HepG2 (cell line): ENCODE measurements at regions not wholly inside any gene's neighbourhood (a gene's known extent, or its start where the extent isn't known, plus 50 kb on each side); places are given as distances from the start of the nearest gene placed in this dataset.

Experiments
- ATAC-seq: fragments of 200-7000 bp; cut with Tn5 transposase; 3 replicates; pipeline ENCODE4 v1.9.1; 2020; ENCODE audit warnings: mild to moderate bottlenecking, moderate library complexity
- BruUV-seq: library from RNA; stranded (reverse); fragments of 400-500 nt; replicated peaks from 2 replicates; lab custom pipeline; 2021; lab: Mats Ljungman, UMichigan
- CTCF ChIA-PET: fragments of 300-600 bp; formaldehyde crosslinking; extraction: SDS; loops from one replicate; lab custom pipeline; 2021; ENCODE audit warnings: low total read pairs, inconsistent platforms, low intra/inter-chr PET ratio; lab: Yijun Ruan, JAX
- POLR2A ChIA-PET: fragments of 350-600 bp; sonication (Branson Sonifier 250); formaldehyde crosslinking; loops from one replicate; lab custom pipeline; 2020; ENCODE audit warnings: antibody characterized with exemption, inconsistent platforms; lab: Yijun Ruan, JAX
- DNase-seq: peaks from one replicate; pipeline ENCODE4 v3.0.0-alpha.2; 2015; ENCODE audit warnings: low spot score
- FAIRE-seq: peaks from 3 replicates; lab custom pipeline; 2011; peaks lifted over from hg19 to GRCh38; lab: Jason Lieb, UNC
- H2AFZ ChIP-seq: one replicate; pipeline ENCODE4 v1.6.1; 2011; ENCODE audit warnings: low read length, inconsistent platforms
- H3K27ac ChIP-seq: fragments of 300-600 bp; 3 replicates; pipeline ENCODE4 v1.8.0; 2011; ENCODE audit warnings: mixed run types, mild to moderate bottlenecking, mixed read lengths, low read length, inconsistent platforms; ENCODE audit not compliant: insufficient read depth; ENCODE audit errors: extremely low read length
- H3K27me3 ChIP-seq, 2 experiments: fragments of 200-600 bp in 1 of 2; 2 replicates in 1 of 2; 3 replicates in 1 of 2; pipeline versions ENCODE4 v1.6.0 to v1.8.0; 2011; ENCODE audit warnings: low read length in 2 of 2, mild to moderate bottlenecking in 2 of 2, moderate library complexity in 2 of 2, inconsistent platforms in 1 of 2; ENCODE audit not compliant: insufficient read depth in 2 of 2, control insufficient read depth in 1 of 2
- H3K36me3 ChIP-seq, 2 experiments: fragments of 200-600 bp in 1 of 2; replicated peaks in 1 of 2; 2 replicates in 1 of 2; 3 replicates in 1 of 2; pipeline versions ENCODE4 v1.5.1 to v1.8.0; 2011; ENCODE audit warnings: low read length in 2 of 2, inconsistent platforms in 1 of 2; ENCODE audit not compliant: insufficient read depth in 2 of 2, control insufficient read depth in 1 of 2
- H3K4me1 ChIP-seq: 2 replicates; pipeline ENCODE4 v1.5.1; 2012; ENCODE audit warnings: low read length, inconsistent platforms; ENCODE audit not compliant: insufficient read depth
- H3K4me2 ChIP-seq: 2 replicates; pipeline ENCODE4 v1.6.0; 2011; ENCODE audit warnings: low read depth, low read length, inconsistent platforms
- H3K4me3 ChIP-seq, 3 experiments: fragments of 200-600 bp in 1 of 3; sonication (generic), shearing (Covaris generic) in 1 of 3; replicated peaks in 1 of 3; 2 replicates each; pipeline ENCODE4 v1.5.1; 2011 to 2016; ENCODE audit warnings: low read length in 3 of 3, inconsistent platforms in 2 of 3, low read depth in 2 of 3, mild to moderate bottlenecking in 2 of 3, control low read depth in 1 of 3, mixed read lengths in 1 of 3; ENCODE audit not compliant: insufficient read depth in 1 of 3
- H3K79me2 ChIP-seq: one replicate; pipeline ENCODE4 v1.6.1; 2011; ENCODE audit warnings: low read length, inconsistent platforms; ENCODE audit not compliant: insufficient read depth
- H3K9ac ChIP-seq: 2 replicates; pipeline ENCODE4 v1.6.0; 2011; ENCODE audit warnings: mild to moderate bottlenecking, low read depth, low read length, inconsistent platforms; ENCODE audit not compliant: insufficient read depth
- H3K9me3 ChIP-seq: 2 replicates; pipeline ENCODE4 v1.5.1; 2012; ENCODE audit warnings: mild to moderate bottlenecking, low read length
- H4K20me1 ChIP-seq: 2 replicates; pipeline ENCODE4 v1.6.0; 2011; ENCODE audit warnings: inconsistent platforms, mild to moderate bottlenecking, low read length, moderate library complexity; ENCODE audit not compliant: insufficient read depth
- CBX1 ChIP-seq: IDR thresholded peaks from one replicate; pipeline ENCODE4 v1.6.1; 2016; ENCODE audit warnings: antibody characterized with exemption, low read depth
- CEBPB ChIP-seq: IDR thresholded peaks from 2 replicates; pipeline ENCODE4 v1.6.1; 2011; ENCODE audit warnings: low read depth, low read length, improper control_type of control experiment, borderline replicate concordance
- ELF4 ChIP-seq: sonication (generic); formaldehyde crosslinking; IDR thresholded peaks from 2 replicates; pipeline ENCODE4 v1.5.0; 2020; ENCODE audit warnings: missing genetic modification reagents, mild to moderate bottlenecking, moderate library complexity, borderline replicate concordance
- HNRNPL ChIP-seq: fragments of 200-400 bp; formaldehyde crosslinking; IDR thresholded peaks from 2 replicates; pipeline ENCODE4 v1.6.1; 2017; ENCODE audit warnings: mild to moderate bottlenecking, low read depth, low read length
- KAT7 ChIP-seq: IDR thresholded peaks from 2 replicates; pipeline ENCODE4 v1.6.1; 2018; ENCODE audit warnings: borderline replicate concordance, missing compliant biosample characterization
- NR1H2 ChIP-seq: sonication (generic); formaldehyde crosslinking; IDR thresholded peaks from 2 replicates; pipeline ENCODE4 v1.8.1; 2022; ENCODE audit warnings: low read depth, missing genetic modification reagents, borderline replicate concordance
- PLRG1 ChIP-seq: fragments of 450-650 bp; conservative IDR thresholded peaks from 2 replicates; pipeline ENCODE4 v1.6.1; 2016
- SP2 ChIP-seq: sonication (generic); formaldehyde crosslinking; IDR thresholded peaks from 2 replicates; pipeline ENCODE4 v1.5.1; 2020; ENCODE audit warnings: mild to moderate bottlenecking, missing genetic modification reagents
- SRF ChIP-seq: IDR thresholded peaks from 2 replicates; pipeline ENCODE4 v1.6.1; 2011; ENCODE audit warnings: mild to moderate bottlenecking, low read depth, low read length, moderate library complexity
- TAF1 ChIP-seq: sonication (generic); formaldehyde crosslinking; IDR thresholded peaks from 2 replicates; pipeline ENCODE4 v1.4.0; 2020; ENCODE audit warnings: missing genetic modification reagents
- ZNF124 ChIP-seq: sonication (generic); formaldehyde crosslinking; IDR thresholded peaks from 2 replicates; pipeline ENCODE4 v1.4.0; 2020; ENCODE audit warnings: missing genetic modification reagents
- ZNF674 ChIP-seq: sonication (generic); formaldehyde crosslinking; IDR thresholded peaks from 2 replicates; pipeline ENCODE4 v1.5.0; 2020; ENCODE audit warnings: low read depth, mild to moderate bottlenecking, missing genetic modification reagents
- ZNF788 ChIP-seq: sonication (generic); formaldehyde crosslinking; IDR thresholded peaks from 2 replicates; pipeline ENCODE4 v1.5.0; 2020; ENCODE audit warnings: mild to moderate bottlenecking, missing genetic modification reagents, borderline replicate concordance
- ZNF883 ChIP-seq: sonication (generic); formaldehyde crosslinking; IDR thresholded peaks from 2 replicates; pipeline ENCODE4 v1.5.1; 2020; ENCODE audit warnings: mild to moderate bottlenecking, missing genetic modification reagents; ENCODE audit errors: not compliant biosample characterization
- ZNF891 ChIP-seq: sonication (generic); formaldehyde crosslinking; IDR thresholded peaks from 2 replicates; pipeline ENCODE4 v1.5.0; 2020; ENCODE audit warnings: mild to moderate bottlenecking, missing genetic modification reagents
- WGBS: methylation state at CpG from one replicate; pipeline ENCODE4 v1.1.6; 2017; ENCODE audit warnings: low lambda C conversion rate; 5-methylcytosine and 5-hydroxymethylcytosine counted together
- in situ Hi-C: cut with HindIII; loops from 2 replicates; pipeline ENCODE4 v1.10.0; 2017; ENCODE audit warnings: low pct_unique_long_range_greater_than_20kb; ENCODE audit not compliant: extremely low pct_ligation_motif_present
- intact Hi-C: fragments of 100-400 bp; cut with micrococcal nuclease; formaldehyde crosslinking; loops from one replicate; pipeline ENCODE4 v1.10.0; 2022; ENCODE audit not compliant: unreplicated experiment
- TF ChIP-seq, protein P1 (sequence below): sonication (generic); formaldehyde crosslinking; IDR thresholded peaks from 2 replicates; pipeline ENCODE4 v1.5.1; 2020; ENCODE audit warnings: mild to moderate bottlenecking, missing genetic modification reagents, borderline replicate concordance

DNA sequence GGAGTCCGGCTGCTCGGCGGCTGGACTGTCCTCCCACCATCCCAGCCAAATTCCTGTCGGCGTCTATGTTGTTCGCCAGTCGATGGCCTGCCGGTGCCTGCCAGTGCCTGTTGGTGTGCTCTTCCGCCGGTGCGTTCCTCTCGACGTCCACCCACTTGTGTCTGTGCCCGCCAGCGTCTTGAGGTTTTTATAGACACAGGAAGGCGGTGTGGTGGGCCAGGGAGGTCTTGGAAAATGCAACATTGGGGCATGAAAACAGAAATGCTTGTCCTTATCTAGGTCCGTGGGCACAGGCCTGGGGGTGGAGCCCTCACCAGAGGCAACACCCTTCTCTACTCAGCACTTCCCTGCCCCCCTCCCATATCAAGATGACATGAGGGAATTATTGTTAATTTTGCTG lies 167.8 kb downstream of the IRF8 start:
- ATAC-seq (no peak), DNase-seq (no peak), FAIRE-seq (no peak)
- intact Hi-C loops, result no loop called here
- Histone ChIP-seq H3K27ac (no peak overlapping the region), H2AFZ (no peak overlapping the region), H3K4me1 (no peaks in the 10 kb centered on the region), H3K27me3 (peaks cover 3 to 49% of the 10 kb centered on the region in 2 experiments; a peak in 3 of 5 replicates), H3K79me2 (no peaks in the 10 kb centered on the region), H3K4me2 (no peak overlapping the region), H3K4me3 (no peak overlapping the region), H3K9ac (no peak overlapping the region), H3K36me3 (no peaks in the 10 kb centered on the region), H4K20me1 (0 out of 2 replicates have a peak, but pooled peaks cover under 1% of the 10 kb centered on the region)
- in situ Hi-C loops, result no loop called here
- BruUV-seq, result no TSS peak
- WGBS, result 57% methylated on average over 17 of the region's 17 CpGs
- CTCF ChIA-PET, result no interaction called here
- TF ChIP-seq NR1H2 (CRISPR knock-in tag), result no peak
- TF ChIP-seq ZNF788 (CRISPR knock-in tag), result no peak
- TF ChIP-seq ZNF883 (CRISPR knock-in tag), result no peak
- TF ChIP-seq CBX1, result no peak
- no peak for TF ChIP-seq KAT7 (CRISPR knock-in tag)
- no peak for TF ChIP-seq PLRG1
- no peak for TF ChIP-seq ZNF124 (CRISPR knock-in tag)
- TF ChIP-seq ZNF891 (CRISPR knock-in tag), result no peak
- TF ChIP-seq SP2 (CRISPR knock-in tag), result no peak
- TF ChIP-seq CEBPB, result no peak
- no peak for TF ChIP-seq ELF4 (CRISPR knock-in tag)
- TF ChIP-seq, all 625 proteins: peak for 0
- no peaks in the 10 kb centered on the region for H3K9me3 ChIP-seq
- POLR2A ChIA-PET, result no interaction called here

DNA sequence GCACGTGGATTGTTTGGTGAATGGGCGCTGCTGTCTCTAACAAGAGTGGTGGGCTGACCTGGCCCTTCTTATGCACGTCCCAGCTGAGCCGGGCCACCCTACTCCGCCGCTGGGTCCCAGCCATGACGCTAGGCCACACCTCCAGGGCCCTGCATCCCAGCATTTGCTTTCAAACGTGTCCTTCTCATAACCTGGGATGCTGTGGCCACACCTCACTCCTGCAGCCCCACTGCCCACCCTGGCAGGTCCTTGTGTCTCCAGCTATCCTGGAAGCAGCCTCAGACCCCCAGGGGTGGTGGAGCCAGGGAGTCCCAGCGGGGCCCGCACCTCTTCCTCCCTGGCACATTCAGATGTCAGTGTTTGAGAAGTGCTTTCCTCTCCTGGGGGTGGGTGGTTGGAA lies 168.6 kb downstream of the IRF8 start:
- no peak overlapping the region for H3K27ac ChIP-seq
- in situ Hi-C loops, result no loop called here
- peaks cover 1 to 45% of the 10 kb centered on the region in 2 experiments; a peak in 2 of 5 replicates for H3K27me3 ChIP-seq
- H3K4me3 ChIP-seq, result no peak overlapping the region
- H3K4me1 ChIP-seq, result no peaks in the 10 kb centered on the region
- ChIA-PET POLR2A (no interaction called here), CTCF (no interaction called here)
- no peak for DNase-seq
- H3K4me2 ChIP-seq, result no peak overlapping the region
- 15% methylated on average over 8 of the region's 10 CpGs for WGBS
- no peaks in the 10 kb centered on the region for H3K79me2 ChIP-seq
- FAIRE-seq, result no peak
- H3K9ac ChIP-seq, result no peak overlapping the region
- H4K20me1 ChIP-seq, result peaks cover 4% of the 10 kb centered on the region; the same call in 1 of the 2 replicates
- H3K36me3 ChIP-seq, result no peaks in the 10 kb centered on the region
- intact Hi-C loops, result no loop called here
- H2AFZ ChIP-seq, result no peak overlapping the region
- BruUV-seq, result no TSS peak
- ATAC-seq, result no peak
- no peaks in the 10 kb centered on the region for H3K9me3 ChIP-seq
- no peak for TF ChIP-seq SRF
- no peak for TF ChIP-seq TAF1
- no peak for TF ChIP-seq HNRNPL
- TF ChIP-seq, protein P1, sequence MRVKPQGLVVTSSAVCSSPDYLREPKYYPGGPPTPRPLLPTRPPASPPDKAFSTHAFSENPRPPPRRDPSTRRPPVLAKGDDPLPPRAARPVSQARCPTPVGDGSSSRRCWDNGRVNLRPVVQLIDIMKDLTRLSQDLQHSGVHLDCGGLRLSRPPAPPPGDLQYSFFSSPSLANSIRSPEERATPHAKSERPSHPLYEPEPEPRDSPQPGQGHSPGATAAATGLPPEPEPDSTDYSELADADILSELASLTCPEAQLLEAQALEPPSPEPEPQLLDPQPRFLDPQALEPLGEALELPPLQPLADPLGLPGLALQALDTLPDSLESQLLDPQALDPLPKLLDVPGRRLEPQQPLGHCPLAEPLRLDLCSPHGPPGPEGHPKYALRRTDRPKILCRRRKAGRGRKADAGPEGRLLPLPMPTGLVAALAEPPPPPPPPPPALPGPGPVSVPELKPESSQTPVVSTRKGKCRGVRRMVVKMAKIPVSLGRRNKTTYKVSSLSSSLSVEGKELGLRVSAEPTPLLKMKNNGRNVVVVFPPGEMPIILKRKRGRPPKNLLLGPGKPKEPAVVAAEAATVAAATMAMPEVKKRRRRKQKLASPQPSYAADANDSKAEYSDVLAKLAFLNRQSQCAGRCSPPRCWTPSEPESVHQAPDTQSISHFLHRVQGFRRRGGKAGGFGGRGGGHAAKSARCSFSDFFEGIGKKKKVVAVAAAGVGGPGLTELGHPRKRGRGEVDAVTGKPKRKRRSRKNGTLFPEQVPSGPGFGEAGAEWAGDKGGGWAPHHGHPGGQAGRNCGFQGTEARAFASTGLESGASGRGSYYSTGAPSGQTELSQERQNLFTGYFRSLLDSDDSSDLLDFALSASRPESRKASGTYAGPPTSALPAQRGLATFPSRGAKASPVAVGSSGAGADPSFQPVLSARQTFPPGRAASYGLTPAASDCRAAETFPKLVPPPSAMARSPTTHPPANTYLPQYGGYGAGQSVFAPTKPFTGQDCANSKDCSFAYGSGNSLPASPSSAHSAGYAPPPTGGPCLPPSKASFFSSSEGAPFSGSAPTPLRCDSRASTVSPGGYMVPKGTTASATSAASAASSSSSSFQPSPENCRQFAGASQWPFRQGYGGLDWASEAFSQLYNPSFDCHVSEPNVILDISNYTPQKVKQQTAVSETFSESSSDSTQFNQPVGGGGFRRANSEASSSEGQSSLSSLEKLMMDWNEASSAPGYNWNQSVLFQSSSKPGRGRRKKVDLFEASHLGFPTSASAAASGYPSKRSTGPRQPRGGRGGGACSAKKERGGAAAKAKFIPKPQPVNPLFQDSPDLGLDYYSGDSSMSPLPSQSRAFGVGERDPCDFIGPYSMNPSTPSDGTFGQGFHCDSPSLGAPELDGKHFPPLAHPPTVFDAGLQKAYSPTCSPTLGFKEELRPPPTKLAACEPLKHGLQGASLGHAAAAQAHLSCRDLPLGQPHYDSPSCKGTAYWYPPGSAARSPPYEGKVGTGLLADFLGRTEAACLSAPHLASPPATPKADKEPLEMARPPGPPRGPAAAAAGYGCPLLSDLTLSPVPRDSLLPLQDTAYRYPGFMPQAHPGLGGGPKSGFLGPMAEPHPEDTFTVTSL, result no peak
- no peak for TF ChIP-seq ZNF674
